ENCODE measurements at regions not wholly inside any gene's neighbourhood (a gene's known extent, or its start where the extent isn't known, plus 50 kb on each side); places are given as distances from the start of the nearest gene placed in this dataset.

- TF ChIP-seq SUZ12 (IDR thresholded peaks at IDR 0.05; ENCODE audit: extremely low read depth, insufficient read depth, insufficient read length) (no peak), YY1 (IDR thresholded peaks at IDR 0.05; ENCODE audit: insufficient read depth, insufficient read length) (no peak)
Measured at GRCh38 chr3:103690536-103690935, 1255.7 kb downstream of the ZPLD1 start.
